ENCODE measurements at regions not wholly inside any gene's neighbourhood (a gene's known extent, or its start where the extent isn't known, plus 50 kb on each side); places are given as distances from the start of the nearest gene placed in this dataset.

DNA sequence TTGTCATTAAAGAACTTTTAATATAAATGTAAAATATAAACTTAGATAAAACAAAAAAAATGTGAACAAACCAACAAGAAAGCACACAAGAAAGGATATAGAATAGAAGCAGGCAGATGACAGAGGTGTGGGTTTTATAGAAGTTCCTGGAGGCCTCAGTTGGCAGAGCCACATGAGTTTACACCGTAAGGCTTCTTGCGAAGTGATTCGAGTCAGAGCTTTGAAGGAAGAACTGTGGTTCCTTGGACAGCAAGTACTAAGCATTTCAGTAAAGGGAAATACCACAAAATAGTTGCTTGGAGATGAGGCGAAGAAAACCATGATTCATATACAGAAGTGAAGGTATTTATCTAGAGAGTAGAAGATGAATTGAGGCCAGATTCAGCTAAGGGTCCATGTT lies 207.9 kb upstream of the EYA4 start:
- no peaks in the 10 kb centered on the region for H3K9me3 Mint-ChIP-seq
- ATAC-seq (no peak), DNase-seq (no peak)
- H3K4me3 Mint-ChIP-seq = no peak overlapping the region
- H3K4me1 Mint-ChIP-seq (ENCODE audit: low read depth) = no peaks in the 10 kb centered on the region
- peaks cover 5% of the 10 kb centered on the region for H3K27me3 Mint-ChIP-seq (ENCODE audit: low read depth)
- H3K36me3 Mint-ChIP-seq (ENCODE audit: insufficient read depth) = no peaks in the 10 kb centered on the region

DNA sequence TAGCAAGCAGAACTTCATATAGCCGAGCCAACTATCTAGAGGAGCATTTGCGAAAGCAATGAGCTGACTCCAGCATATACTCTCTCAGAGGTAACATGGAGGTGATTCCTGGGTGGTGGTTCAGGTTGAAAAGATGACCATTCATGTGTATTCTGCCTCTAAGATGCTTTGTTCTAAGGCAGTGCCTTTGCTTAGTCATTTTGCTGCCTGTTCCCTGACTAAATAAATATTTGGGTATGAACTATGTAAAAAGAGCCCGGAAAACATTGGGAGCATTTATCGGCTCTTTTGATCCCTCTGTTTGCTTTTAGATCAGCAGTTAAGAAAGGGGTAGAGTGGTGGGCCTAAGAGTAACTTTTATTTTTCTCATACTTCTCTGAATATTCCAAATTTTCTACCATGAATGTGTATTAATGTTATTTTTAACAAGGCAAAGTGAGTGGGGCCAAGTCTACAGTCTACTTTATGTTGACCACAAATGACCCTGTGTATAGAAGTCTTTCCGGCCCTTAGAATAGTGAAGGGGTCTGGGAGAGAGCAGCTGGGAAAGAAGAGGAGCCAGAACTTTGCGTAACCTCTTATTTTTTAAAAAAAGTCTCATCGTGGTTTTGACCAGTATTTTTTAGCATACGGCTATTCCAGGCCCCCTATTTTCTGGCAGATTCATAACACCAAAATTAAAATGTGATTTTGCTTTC lies 206.5 kb upstream of the EYA4 start:
- Mint-ChIP-seq H3K4me3 (no peak overlapping the region), H3K27me3 (ENCODE audit: low read depth) (peaks cover 5% of the 10 kb centered on the region), H3K36me3 (ENCODE audit: insufficient read depth) (no peaks in the 10 kb centered on the region), H3K9me3 (no peaks in the 10 kb centered on the region), H3K4me1 (ENCODE audit: low read depth) (no peaks in the 10 kb centered on the region)
- no peak for ATAC-seq
- no peak for DNase-seq

DNA sequence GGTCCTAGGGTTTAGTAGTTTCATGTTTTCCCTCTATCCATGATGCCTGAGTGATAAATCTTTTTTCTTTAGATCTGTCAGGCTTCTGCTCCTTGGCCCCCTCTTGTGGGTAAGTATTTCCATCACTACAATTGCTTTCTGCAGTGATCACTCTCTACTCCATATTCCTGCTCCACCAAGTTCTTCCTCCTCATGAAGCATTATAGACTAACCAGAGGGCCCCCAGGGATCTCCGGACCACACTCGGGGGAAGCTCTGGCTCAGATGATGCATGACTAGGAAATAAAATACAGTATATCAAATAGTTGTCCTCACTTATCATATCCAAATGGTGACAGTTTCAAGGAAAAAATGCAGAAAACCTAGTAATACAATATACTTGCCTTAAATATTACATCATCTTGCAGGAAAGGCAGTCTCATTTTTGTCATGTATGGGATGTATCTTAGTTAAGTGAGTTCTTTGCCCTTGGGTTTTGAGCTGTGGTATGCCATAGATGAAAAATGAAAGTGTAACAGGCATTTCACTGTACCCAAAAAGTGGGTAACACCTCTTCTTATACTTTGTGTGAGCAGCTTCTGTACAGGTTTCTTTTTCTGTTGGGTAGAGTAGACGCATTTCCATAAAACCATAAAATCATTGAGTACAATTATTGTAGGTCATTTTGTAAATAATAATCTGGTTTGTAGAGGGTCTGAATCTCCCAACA lies 200.9 kb upstream of the EYA4 start:
- no peak for DNase-seq
- no peak for ATAC-seq
- no peak overlapping the region for H3K4me3 Mint-ChIP-seq
- no peaks in the 10 kb centered on the region for H3K4me1 Mint-ChIP-seq (ENCODE audit: low read depth)
- H3K9me3 Mint-ChIP-seq = no peaks in the 10 kb centered on the region
- H3K36me3 Mint-ChIP-seq (ENCODE audit: insufficient read depth) = no peaks in the 10 kb centered on the region
- peaks cover 2% of the 10 kb centered on the region for H3K27me3 Mint-ChIP-seq (ENCODE audit: low read depth)

DNA sequence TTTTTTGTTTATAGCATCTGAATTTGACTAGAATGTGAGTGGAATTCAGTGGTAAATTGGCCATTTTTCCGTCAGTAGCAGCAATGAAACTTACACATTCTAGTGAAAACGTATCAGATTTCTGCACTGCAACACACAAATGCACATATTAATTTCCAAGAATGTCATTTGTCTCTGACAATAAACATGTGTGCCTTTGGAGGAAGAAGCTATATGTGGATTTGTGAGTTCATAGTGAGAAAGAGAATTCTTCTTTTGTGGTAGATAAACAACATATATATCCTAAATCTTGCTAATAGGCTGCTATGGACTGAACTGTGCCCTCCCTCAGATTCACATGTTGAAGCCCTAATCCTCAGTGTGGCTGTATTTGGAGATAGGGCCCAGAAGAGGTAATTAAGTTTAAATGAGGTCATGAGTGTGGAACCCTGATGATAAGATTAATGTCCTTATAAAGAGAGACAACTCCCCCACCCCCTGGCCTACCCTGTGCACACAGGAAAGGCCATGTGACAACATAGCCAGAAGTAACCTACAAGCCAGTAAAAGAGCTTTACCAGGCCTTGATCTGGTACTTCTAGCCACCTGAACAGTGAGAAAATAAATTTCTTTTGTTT lies 200.2 kb upstream of the EYA4 start:
- no peaks in the 10 kb centered on the region for H3K36me3 Mint-ChIP-seq (ENCODE audit: insufficient read depth)
- ATAC-seq = no peak
- no peaks in the 10 kb centered on the region for H3K4me1 Mint-ChIP-seq (ENCODE audit: low read depth)
- H3K27me3 Mint-ChIP-seq (ENCODE audit: low read depth) = peaks cover 2% of the 10 kb centered on the region
- no peak overlapping the region for H3K4me3 Mint-ChIP-seq
- no peak for DNase-seq
- H3K9me3 Mint-ChIP-seq = no peaks in the 10 kb centered on the region

DNA sequence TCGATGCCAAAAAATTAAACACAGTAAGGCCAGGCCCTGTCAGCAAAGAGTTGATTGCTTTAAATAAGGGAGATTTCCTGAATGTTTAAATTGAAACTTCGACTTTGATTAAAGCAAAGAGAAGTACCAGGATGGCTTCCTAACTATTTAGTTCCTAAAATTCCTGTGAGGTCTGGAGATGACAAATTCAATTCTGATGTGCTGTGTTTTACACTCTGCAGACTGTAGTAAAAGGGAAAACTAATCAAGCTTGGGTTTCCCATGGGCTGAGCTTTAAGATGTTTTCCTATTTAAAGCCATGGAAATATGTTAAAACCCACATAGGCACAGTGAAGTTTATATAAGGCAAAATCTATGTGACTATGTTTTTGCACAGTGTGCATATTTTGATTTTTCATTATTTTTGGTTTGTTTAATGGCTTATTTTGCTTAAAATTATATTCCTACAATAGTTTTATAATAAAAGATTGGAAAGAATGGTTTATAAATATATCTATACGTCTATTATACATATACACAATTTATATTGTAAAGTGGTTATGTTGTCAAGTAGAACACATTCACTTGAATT lies 198.5 kb upstream of the EYA4 start:
- Mint-ChIP-seq H3K9me3 (no peaks in the 10 kb centered on the region), H3K4me1 (ENCODE audit: low read depth) (no peaks in the 10 kb centered on the region), H3K36me3 (ENCODE audit: insufficient read depth) (no peaks in the 10 kb centered on the region), H3K27me3 (ENCODE audit: low read depth) (peaks cover 2% of the 10 kb centered on the region), H3K4me3 (no peak overlapping the region)
- ATAC-seq (no peak), DNase-seq (no peak)

DNA sequence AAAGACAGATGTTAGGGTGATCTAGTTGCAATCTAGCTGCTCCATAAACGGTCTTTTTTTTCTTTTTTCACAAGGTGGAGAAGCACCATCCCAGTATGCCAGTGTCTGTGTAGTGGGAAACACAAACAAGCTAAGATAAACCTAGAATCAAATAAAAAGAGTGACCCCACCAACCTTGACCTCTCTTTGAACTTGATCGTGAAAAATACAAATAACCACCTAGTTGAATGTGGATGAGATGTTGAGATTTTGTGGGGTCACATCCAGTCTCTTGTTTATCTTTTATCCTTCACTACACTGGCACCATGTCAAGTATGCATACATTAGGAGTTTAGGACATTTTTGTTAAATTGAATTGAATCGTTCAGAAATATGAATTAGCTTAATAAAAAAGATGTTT lies 194.6 kb upstream of the EYA4 start:
- Mint-ChIP-seq H3K4me3 (no peak overlapping the region), H3K9me3 (no peaks in the 10 kb centered on the region), H3K27me3 (ENCODE audit: low read depth) (no peaks in the 10 kb centered on the region), H3K36me3 (ENCODE audit: insufficient read depth) (no peaks in the 10 kb centered on the region), H3K4me1 (ENCODE audit: low read depth) (no peaks in the 10 kb centered on the region)
- no peak for ATAC-seq
- DNase-seq = no peak

DNA sequence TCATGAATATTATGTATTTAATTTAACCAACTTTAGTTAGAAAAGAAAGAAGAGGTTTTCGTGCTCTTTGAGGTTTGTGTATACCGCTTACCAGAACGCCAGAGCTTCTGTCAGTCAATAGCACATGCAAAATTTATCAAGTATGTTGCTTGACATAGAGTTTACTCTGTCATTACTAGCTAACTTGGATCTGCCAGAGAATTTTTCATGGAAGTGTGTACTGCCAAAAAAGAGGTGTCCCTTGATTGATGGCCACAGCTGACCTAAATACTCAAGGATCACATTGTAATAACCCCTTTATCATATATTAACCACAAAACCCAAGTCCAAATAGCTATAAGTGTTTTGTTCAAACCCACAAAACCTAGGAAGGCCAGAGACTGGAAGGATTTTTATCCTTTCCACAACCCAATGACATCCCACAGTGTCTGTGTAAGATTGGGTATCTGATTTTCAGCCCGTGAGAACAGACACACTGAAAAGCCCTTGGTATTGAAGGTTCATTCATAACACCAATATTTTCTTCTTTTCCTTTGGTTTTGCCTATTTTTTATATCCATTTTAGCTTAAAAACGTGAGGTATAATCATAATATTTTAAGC lies 194.0 kb upstream of the EYA4 start:
- DNase-seq (no peak), ATAC-seq (no peak)
- Mint-ChIP-seq H3K9me3 (no peaks in the 10 kb centered on the region), H3K27me3 (ENCODE audit: low read depth) (no peaks in the 10 kb centered on the region), H3K36me3 (ENCODE audit: insufficient read depth) (no peaks in the 10 kb centered on the region), H3K4me1 (ENCODE audit: low read depth) (no peaks in the 10 kb centered on the region), H3K4me3 (no peak overlapping the region)

DNA sequence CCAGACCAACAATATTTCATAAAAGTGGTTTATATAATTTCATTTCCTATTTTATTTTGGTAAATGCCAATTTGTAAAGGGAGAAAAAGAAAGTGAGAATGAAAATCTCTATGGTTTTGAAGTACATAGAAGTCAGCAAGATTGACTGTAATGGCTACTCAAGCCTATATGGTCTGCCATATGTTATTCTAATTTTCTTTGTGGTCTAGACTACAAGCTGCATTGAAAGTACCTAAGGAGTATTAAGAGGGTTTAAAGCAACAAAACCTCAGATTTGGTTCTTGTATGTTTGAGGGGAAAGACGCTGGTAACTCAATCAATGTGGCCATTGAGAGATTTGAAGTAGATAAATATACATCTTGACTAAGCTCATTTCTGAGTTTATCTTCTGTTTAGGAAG lies 193.5 kb upstream of the EYA4 start:
- DNase-seq (no peak), ATAC-seq (no peak)
- no peaks in the 10 kb centered on the region for H3K9me3 Mint-ChIP-seq
- H3K27me3 Mint-ChIP-seq (ENCODE audit: low read depth) = no peaks in the 10 kb centered on the region
- H3K4me1 Mint-ChIP-seq (ENCODE audit: low read depth) = no peaks in the 10 kb centered on the region
- H3K36me3 Mint-ChIP-seq (ENCODE audit: insufficient read depth) = no peaks in the 10 kb centered on the region
- H3K4me3 Mint-ChIP-seq = no peak overlapping the region

DNA sequence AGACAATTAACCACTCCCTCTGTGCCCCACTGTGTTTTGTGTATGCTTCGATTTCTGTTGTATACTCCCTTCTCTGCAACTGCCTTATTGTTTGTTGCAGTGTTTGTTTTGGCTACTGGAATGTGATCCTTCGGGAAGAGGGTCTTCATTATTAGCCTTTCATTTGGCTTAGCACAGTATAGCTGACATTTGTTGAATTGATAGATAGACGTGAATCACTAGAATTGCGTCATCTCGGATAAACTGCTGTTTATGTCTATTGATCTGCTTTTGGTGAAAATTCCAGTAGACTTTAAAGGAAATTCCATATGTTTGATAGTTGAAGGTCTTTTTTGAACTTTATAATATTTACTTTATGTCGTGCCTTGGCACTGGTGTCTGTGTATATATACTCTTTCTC lies 189.9 kb upstream of the EYA4 start:
- Mint-ChIP-seq H3K36me3 (ENCODE audit: insufficient read depth) (no peaks in the 10 kb centered on the region), H3K9me3 (no peaks in the 10 kb centered on the region), H3K4me3 (no peak overlapping the region), H3K27me3 (ENCODE audit: low read depth) (peaks cover 4% of the 10 kb centered on the region), H3K4me1 (ENCODE audit: low read depth) (no peaks in the 10 kb centered on the region)
- no peak for ATAC-seq
- DNase-seq = no peak

DNA sequence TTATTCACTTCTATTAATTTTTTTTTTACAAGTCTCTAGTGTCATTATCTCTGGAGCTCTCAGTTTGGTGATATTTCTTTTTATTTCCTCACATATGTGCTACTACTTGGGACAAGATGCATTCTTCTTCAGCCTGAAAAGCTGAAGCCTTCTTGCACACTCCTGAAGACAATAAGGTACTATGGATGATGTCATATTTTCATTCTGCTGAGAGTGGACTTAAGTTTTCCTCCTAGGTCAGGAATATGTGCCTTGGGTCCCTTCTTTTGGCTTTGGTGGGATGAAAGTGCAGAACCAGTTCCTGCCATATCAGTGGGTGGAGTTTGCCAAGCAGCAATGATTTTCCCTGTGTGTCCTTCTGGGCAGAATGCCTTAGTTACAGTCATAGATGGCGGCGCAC lies 188.7 kb upstream of the EYA4 start:
- H3K4me3 Mint-ChIP-seq = no peak overlapping the region
- H3K9me3 Mint-ChIP-seq = no peaks in the 10 kb centered on the region
- ATAC-seq = no peak
- H3K27me3 Mint-ChIP-seq (ENCODE audit: low read depth) = peaks cover 4% of the 10 kb centered on the region
- no peak for DNase-seq
- H3K36me3 Mint-ChIP-seq (ENCODE audit: insufficient read depth) = no peaks in the 10 kb centered on the region
- no peaks in the 10 kb centered on the region for H3K4me1 Mint-ChIP-seq (ENCODE audit: low read depth)

DNA sequence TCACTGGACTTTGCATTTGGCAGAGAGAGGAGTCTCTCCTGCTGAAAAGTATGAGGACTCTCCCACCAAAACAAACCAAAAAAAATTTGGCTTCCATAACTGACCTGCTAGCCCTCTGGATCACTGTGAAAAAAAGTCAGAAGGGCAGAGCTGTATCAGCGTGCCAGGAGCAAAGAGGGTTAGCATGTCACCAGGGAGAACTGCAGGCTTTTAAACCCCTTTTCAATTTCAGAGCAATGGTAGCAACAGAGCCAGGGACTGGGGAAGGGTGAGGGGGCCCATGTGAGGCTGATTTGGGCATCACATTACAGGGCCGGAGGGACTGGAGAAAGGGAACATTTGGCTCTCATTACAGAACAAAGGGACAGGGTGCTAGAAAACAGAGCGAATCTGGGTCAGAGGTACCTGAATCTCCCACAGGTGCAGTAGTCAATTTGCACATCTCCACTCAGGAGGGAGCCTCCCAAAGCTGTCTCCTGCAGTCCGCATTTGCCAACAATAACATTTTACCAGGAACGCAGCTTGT lies 185.7 kb upstream of the EYA4 start:
- H3K4me3 Mint-ChIP-seq = no peak overlapping the region
- peaks cover 4% of the 10 kb centered on the region for H3K27me3 Mint-ChIP-seq (ENCODE audit: low read depth)
- H3K9me3 Mint-ChIP-seq = no peaks in the 10 kb centered on the region
- ATAC-seq = no peak
- no peak for DNase-seq
- no peaks in the 10 kb centered on the region for H3K4me1 Mint-ChIP-seq (ENCODE audit: low read depth)
- no peaks in the 10 kb centered on the region for H3K36me3 Mint-ChIP-seq (ENCODE audit: insufficient read depth)

DNA sequence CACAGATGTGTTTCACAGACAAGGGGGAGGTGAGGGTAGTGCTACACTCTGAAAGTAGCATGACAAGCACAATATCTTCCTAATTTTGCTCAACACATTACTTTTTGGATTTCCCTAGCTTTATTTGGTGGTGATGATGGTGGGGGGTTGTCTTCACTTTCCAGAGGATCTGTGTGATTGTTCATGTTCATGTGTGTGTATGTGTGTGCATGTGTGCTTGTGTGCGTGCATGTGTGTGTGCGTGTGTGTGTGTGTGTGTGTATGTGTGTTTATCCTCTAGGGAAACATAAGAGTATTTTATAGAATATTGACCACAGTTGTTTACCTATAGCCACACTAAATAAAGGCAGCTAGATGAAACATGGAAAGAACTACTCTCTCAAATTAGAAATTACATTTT lies 183.8 kb upstream of the EYA4 start:
- no peak overlapping the region for H3K4me3 Mint-ChIP-seq
- no peak for DNase-seq
- no peaks in the 10 kb centered on the region for H3K9me3 Mint-ChIP-seq
- H3K36me3 Mint-ChIP-seq (ENCODE audit: insufficient read depth) = no peaks in the 10 kb centered on the region
- no peak for ATAC-seq
- no peaks in the 10 kb centered on the region for H3K4me1 Mint-ChIP-seq (ENCODE audit: low read depth)
- H3K27me3 Mint-ChIP-seq (ENCODE audit: low read depth) = peaks cover 4% of the 10 kb centered on the region

DNA sequence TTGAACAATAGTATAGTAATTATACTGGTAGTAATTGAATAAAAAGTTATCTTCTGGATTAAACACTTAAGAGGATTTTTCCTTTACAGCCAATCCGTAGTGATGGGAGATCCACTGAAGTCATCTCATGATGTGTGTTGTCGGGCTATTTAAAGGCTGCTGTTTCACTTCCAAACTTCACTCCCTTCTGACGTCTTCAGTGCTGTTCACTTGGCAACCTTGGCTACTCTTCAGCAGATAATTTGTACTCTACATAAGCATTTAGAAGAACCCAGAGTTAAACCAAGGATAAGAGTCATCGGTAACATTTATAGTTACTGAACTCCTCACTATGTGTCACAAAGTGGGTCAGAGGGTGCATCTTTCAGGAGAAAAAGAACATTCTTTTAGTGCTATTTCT lies 179.1 kb upstream of the EYA4 start:
- ATAC-seq = no peak
- H3K36me3 Mint-ChIP-seq (ENCODE audit: insufficient read depth) = no peaks in the 10 kb centered on the region

DNA sequence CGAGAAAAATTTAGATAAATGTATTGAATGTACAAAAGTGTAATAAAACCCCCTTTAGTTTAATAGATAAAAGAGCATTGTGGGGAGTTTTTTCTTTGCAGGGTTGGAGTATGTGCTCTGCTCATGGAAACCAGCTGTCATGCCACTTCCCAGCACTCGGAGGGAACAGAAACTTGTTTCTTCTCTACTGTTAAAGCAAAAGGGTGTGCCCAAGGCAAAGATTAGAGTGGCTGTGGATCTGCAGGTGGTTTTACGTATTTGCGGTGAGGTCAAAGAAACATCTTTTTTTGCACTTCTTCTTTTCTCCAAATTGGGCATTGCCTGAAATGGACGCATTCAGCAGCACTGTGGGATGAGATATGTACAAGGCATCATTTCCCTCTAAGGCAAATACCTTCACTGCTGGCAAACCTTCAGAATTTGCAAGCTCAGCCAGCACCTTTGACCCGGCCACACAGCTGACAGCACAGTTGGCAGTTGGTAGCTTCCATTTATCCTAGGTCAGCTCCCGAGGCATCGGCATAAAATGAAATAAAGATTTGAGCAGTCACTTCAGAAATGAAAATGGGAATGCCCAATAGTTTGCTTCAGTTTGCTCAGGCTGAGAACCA lies 178.4 kb upstream of the EYA4 start:
- Mint-ChIP-seq H3K4me1 (ENCODE audit: low read depth) (no peaks in the 10 kb centered on the region), H3K9me3 (no peaks in the 10 kb centered on the region), H3K4me3 (no peak overlapping the region), H3K36me3 (ENCODE audit: insufficient read depth) (no peaks in the 10 kb centered on the region), H3K27me3 (ENCODE audit: low read depth) (no peaks in the 10 kb centered on the region)
- no peak for DNase-seq
- no peak for ATAC-seq

More for the DNA sequence above, 179.1 kb upstream of the EYA4 start:
- Mint-ChIP-seq H3K9me3 (no peaks in the 10 kb centered on the region), H3K4me1 (ENCODE audit: low read depth) (no peaks in the 10 kb centered on the region), H3K4me3 (no peak overlapping the region), H3K27me3 (ENCODE audit: low read depth) (no peaks in the 10 kb centered on the region)
- DNase-seq = no peak

Measured in activated T-cell treated with anti-CD3 and anti-CD28 coated beads, Interleukin-2, amount 50 U/mL, for 4 hours (primary cell).